ENCODE measurements at regions not wholly inside any gene's neighbourhood (a gene's known extent, or its start where the extent isn't known, plus 50 kb on each side); places are given as distances from the start of the nearest gene placed in this dataset.

- Histone ChIP-seq H3K4me3 (ENCODE audit: low read length) (no peak overlapping the region), H3K4me2 (ENCODE audit: low read length) (no peak overlapping the region), H3K27me3 (ENCODE audit: control insufficient read depth, low read length) (no peaks in the 10 kb centered on the region), H3K9me2 (replicated peaks; ENCODE audit: control insufficient read depth, low read length) (no peaks in the 10 kb centered on the region), H3K4me1 (ENCODE audit: control insufficient read depth, low read length) (no peaks in the 10 kb centered on the region), H3K79me2 (ENCODE audit: control insufficient read depth, low read length) (no peaks in the 10 kb centered on the region), H3K36me3 (ENCODE audit: control insufficient read depth, low read length) (no peaks in the 10 kb centered on the region), H3K9me3 (ENCODE audit: control insufficient read depth, insufficient read depth, low read length) (no peaks in the 10 kb centered on the region), H3F3A (ENCODE audit: control insufficient read depth, insufficient read depth) (no peaks in the 10 kb centered on the region), H4K20me1 (ENCODE audit: control insufficient read depth, insufficient read depth, low read depth, low read length) (no peaks in the 10 kb centered on the region), H3K27ac (ENCODE audit: low read depth, low read length) (no peak overlapping the region)
- no peak for TF ChIP-seq EZH2phosphoT487 (IDR thresholded peaks at IDR 0.05; ENCODE audit: borderline replicate concordance, low read length)
These were observed 1225.5 kb upstream of the CELF2 start for GRCh38 chr10:9792181-9792580.

GRCh38 chr10:9796564-9796963 is 1221.1 kb upstream of the CELF2 start:
- Histone ChIP-seq H3K79me2 (ENCODE audit: control insufficient read depth, low read length) (no peaks in the 10 kb centered on the region), H4K20me1 (ENCODE audit: control insufficient read depth, insufficient read depth, low read depth, low read length) (no peaks in the 10 kb centered on the region), H3F3A (ENCODE audit: control insufficient read depth, insufficient read depth) (no peaks in the 10 kb centered on the region), H3K4me1 (ENCODE audit: control insufficient read depth, low read length) (no peaks in the 10 kb centered on the region), H3K27ac (ENCODE audit: low read depth, low read length) (no peak overlapping the region), H3K9me2 (replicated peaks; ENCODE audit: control insufficient read depth, low read length) (no peaks in the 10 kb centered on the region), H3K4me3 (ENCODE audit: low read length) (no peak overlapping the region), H3K36me3 (ENCODE audit: control insufficient read depth, low read length) (no peaks in the 10 kb centered on the region), H3K9me3 (ENCODE audit: control insufficient read depth, insufficient read depth, low read length) (no peaks in the 10 kb centered on the region), H3K4me2 (ENCODE audit: low read length) (no peak overlapping the region), H3K27me3 (ENCODE audit: control insufficient read depth, low read length) (no peaks in the 10 kb centered on the region)
- TF ChIP-seq, protein P1, sequence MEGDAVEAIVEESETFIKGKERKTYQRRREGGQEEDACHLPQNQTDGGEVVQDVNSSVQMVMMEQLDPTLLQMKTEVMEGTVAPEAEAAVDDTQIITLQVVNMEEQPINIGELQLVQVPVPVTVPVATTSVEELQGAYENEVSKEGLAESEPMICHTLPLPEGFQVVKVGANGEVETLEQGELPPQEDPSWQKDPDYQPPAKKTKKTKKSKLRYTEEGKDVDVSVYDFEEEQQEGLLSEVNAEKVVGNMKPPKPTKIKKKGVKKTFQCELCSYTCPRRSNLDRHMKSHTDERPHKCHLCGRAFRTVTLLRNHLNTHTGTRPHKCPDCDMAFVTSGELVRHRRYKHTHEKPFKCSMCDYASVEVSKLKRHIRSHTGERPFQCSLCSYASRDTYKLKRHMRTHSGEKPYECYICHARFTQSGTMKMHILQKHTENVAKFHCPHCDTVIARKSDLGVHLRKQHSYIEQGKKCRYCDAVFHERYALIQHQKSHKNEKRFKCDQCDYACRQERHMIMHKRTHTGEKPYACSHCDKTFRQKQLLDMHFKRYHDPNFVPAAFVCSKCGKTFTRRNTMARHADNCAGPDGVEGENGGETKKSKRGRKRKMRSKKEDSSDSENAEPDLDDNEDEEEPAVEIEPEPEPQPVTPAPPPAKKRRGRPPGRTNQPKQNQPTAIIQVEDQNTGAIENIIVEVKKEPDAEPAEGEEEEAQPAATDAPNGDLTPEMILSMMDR (IDR thresholded peaks at IDR 0.05; ENCODE audit: low read depth, low read length, poor library complexity, severe bottlenecking) = no peak
- no peak for TF ChIP-seq EZH2phosphoT487 (IDR thresholded peaks at IDR 0.05; ENCODE audit: borderline replicate concordance, low read length)

DNA sequence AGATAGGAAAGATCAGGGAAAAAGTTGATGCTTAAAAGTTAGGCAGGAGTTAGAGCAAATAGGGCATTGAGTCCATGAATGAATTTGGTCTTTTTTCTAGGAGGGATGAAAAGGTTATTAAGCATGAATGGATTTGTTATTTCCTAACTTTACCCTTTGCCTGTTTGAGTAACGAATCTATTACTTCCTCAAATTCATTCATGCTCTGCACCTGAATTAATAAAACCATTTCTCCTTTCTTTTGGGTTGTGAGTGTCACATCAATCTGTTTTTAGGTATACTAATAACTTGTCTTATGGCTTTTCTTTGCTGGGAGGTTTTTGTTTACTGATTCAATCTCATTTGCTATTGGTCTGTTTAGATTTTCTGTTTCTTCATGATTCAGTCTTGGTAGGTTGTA is 1217.7 kb upstream of the CELF2 start:
- no peaks in the 10 kb centered on the region for H3K36me3 ChIP-seq (ENCODE audit: control insufficient read depth, low read length)
- H3K4me1 ChIP-seq (ENCODE audit: control insufficient read depth, low read length) = no peaks in the 10 kb centered on the region
- H3K27me3 ChIP-seq (ENCODE audit: control insufficient read depth, low read length) = no peaks in the 10 kb centered on the region
- H3K4me2 ChIP-seq (ENCODE audit: low read length) = no peak overlapping the region
- no peaks in the 10 kb centered on the region for H3K79me2 ChIP-seq (ENCODE audit: control insufficient read depth, low read length)
- H3K9me3 ChIP-seq (ENCODE audit: control insufficient read depth, insufficient read depth, low read length) = no peaks in the 10 kb centered on the region
- H3K27ac ChIP-seq (ENCODE audit: low read depth, low read length) = no peak overlapping the region
- H3K4me3 ChIP-seq (ENCODE audit: low read length) = no peak overlapping the region
- no peaks in the 10 kb centered on the region for H4K20me1 ChIP-seq (ENCODE audit: control insufficient read depth, insufficient read depth, low read depth, low read length)
- no peaks in the 10 kb centered on the region for H3F3A ChIP-seq (ENCODE audit: control insufficient read depth, insufficient read depth)
- H3K9me2 ChIP-seq (replicated peaks; ENCODE audit: control insufficient read depth, low read length) = no peaks in the 10 kb centered on the region
- TF ChIP-seq, protein P1 (IDR thresholded peaks at IDR 0.05; ENCODE audit: low read depth, low read length, poor library complexity, severe bottlenecking) = no peak
- TF ChIP-seq EZH2phosphoT487 (IDR thresholded peaks at IDR 0.05; ENCODE audit: borderline replicate concordance, low read length) = no peak

- TF ChIP-seq, protein P1 (IDR thresholded peaks at IDR 0.05; ENCODE audit: low read depth, low read length, poor library complexity, severe bottlenecking) = no peak
- TF ChIP-seq EZH2phosphoT487 (IDR thresholded peaks at IDR 0.05; ENCODE audit: borderline replicate concordance, low read length) = no peak
- H3K4me3 ChIP-seq (ENCODE audit: low read length) = no peak overlapping the region
- H3K27me3 ChIP-seq (ENCODE audit: control insufficient read depth, low read length) = no peaks in the 10 kb centered on the region
- H3K36me3 ChIP-seq (ENCODE audit: control insufficient read depth, low read length) = no peaks in the 10 kb centered on the region
- H3K27ac ChIP-seq (ENCODE audit: low read depth, low read length) = no peak overlapping the region
- no peaks in the 10 kb centered on the region for H3K9me2 ChIP-seq (replicated peaks; ENCODE audit: control insufficient read depth, low read length)
- H3F3A ChIP-seq (ENCODE audit: control insufficient read depth, insufficient read depth) = no peaks in the 10 kb centered on the region
- H3K79me2 ChIP-seq (ENCODE audit: control insufficient read depth, low read length) = no peaks in the 10 kb centered on the region
- H4K20me1 ChIP-seq (ENCODE audit: control insufficient read depth, insufficient read depth, low read depth, low read length) = no peaks in the 10 kb centered on the region
- H3K9me3 ChIP-seq (ENCODE audit: control insufficient read depth, insufficient read depth, low read length) = no peaks in the 10 kb centered on the region
- H3K4me2 ChIP-seq (ENCODE audit: low read length) = no peak overlapping the region
- no peaks in the 10 kb centered on the region for H3K4me1 ChIP-seq (ENCODE audit: control insufficient read depth, low read length)
These were observed 1217.1 kb upstream of the CELF2 start for GRCh38 chr10:9800571-9800970.

All from DOHH2 (cell line).